B cell (primary cell): ENCODE measurements at regions not wholly inside any gene's neighbourhood (a gene's known extent, or its start where the extent isn't known, plus 50 kb on each side); places are given as distances from the start of the nearest gene placed in this dataset.

Source experiments
- ATAC-seq: fragments of 200-7000 bp; cut with Tn5 transposase; one replicate; pipeline ENCODE4 v1.10.0; 2021; ENCODE audit warnings: low read depth, mild to moderate bottlenecking, moderate number of reproducible peaks, moderate library complexity
- CTCF ChIA-PET: fragments of 350-600 bp; sonication (Branson Sonifier 250); formaldehyde crosslinking; loops from one replicate; lab custom pipeline; 2021; ENCODE audit warnings: antibody characterized with exemption, inconsistent platforms; lab: Charles Lee
- POLR2A ChIA-PET: fragments of 350-600 bp; sonication (Branson Sonifier 250); formaldehyde crosslinking; loops from one replicate; lab custom pipeline; 2021; ENCODE audit warnings: antibody characterized with exemption; lab: Charles Lee
- DNase-seq: peaks from one replicate; pipeline ENCODE4 v3.0.0; 2013
- H2AFZ ChIP-seq: 2 replicates; pipeline ENCODE4 v1.6.1; 2012; ENCODE audit warnings: mild to moderate bottlenecking, low read depth, low read length; ENCODE audit not compliant: insufficient read depth, poor library complexity, severe bottlenecking
- H3K27ac ChIP-seq, 2 donors: 1 replicate in 1 of 2; 2 replicates in 1 of 2; pipeline ENCODE4 v1.5.1; 2012 to 2013; ENCODE audit warnings: low read length in 2 of 2, mild to moderate bottlenecking in 2 of 2, moderate library complexity in 1 of 2
- H3K27me3 ChIP-seq, 4 experiments: fragments of 200-600 bp in 1 of 4; sonication (generic) in 1 of 4; replicated peaks in 1 of 4; 1 replicate in 2 of 4; 2 replicates in 2 of 4; pipeline versions ENCODE4 v1.6.1 to v1.7.0; 2013 to 2016; ENCODE audit warnings: low read length in 3 of 4, mild to moderate bottlenecking in 2 of 4, mixed read lengths in 1 of 4, moderate library complexity in 1 of 4; ENCODE audit not compliant: insufficient read depth in 4 of 4, control insufficient read depth in 3 of 4; ENCODE audit errors: control extremely low read depth in 1 of 4
- H3K36me3 ChIP-seq, 2 experiments: replicated peaks in 1 of 2; 1 replicate in 1 of 2; 2 replicates in 1 of 2; pipeline versions ENCODE4 v1.6.1 to v1.7.1; 2013; ENCODE audit warnings: low read length in 1 of 2; ENCODE audit not compliant: insufficient read depth in 2 of 2, control insufficient read depth in 1 of 2; ENCODE audit errors: control extremely low read depth in 1 of 2, extremely low read depth in 1 of 2
- H3K4me1 ChIP-seq, 2 donors: fragments of 200-600 bp in 1 of 2; sonication (generic) in 1 of 2; 1 replicate in 1 of 2; 2 replicates in 1 of 2; pipeline versions ENCODE4 v1.5.1 to v1.6.1; 2013 to 2017; ENCODE audit warnings: low read length in 2 of 2; ENCODE audit not compliant: control insufficient read depth in 2 of 2, insufficient read depth in 2 of 2
- H3K4me2 ChIP-seq: replicated peaks from 2 replicates; pipeline ENCODE3; 2012; ENCODE audit warnings: mild to moderate bottlenecking, low read depth, low read length; ENCODE audit not compliant: poor library complexity, severe bottlenecking
- H3K4me3 ChIP-seq, 5 experiments: fragments of 200-600 bp in 1 of 5; sonication (generic) in 1 of 5; 1 replicate in 3 of 5; 2 replicates in 2 of 5; pipeline versions ENCODE4 v1.5.1 to v1.7.0; 2011 to 2016; ENCODE audit warnings: low read length in 4 of 5, mild to moderate bottlenecking in 4 of 5, low read depth in 2 of 5, control low read depth in 1 of 5, moderate library complexity in 1 of 5; ENCODE audit not compliant: insufficient read depth in 1 of 5; ENCODE audit errors: control extremely low read depth in 1 of 5, extremely low read depth in 1 of 5
- H3K79me2 ChIP-seq: fragments of 200-600 bp; sonication (generic); one replicate; pipeline ENCODE4 v1.6.0; 2016; ENCODE audit warnings: low read length; ENCODE audit not compliant: control insufficient read depth, insufficient read depth
- H3K9ac ChIP-seq: fragments of 200-600 bp; sonication (generic); 2 replicates; pipeline ENCODE4 v1.6.1; 2017; ENCODE audit warnings: mild to moderate bottlenecking, low read length, moderate library complexity
- H3K9me3 ChIP-seq, 3 donors: one replicate each; pipeline versions ENCODE4 v1.6.1 to v1.7.1; 2013; ENCODE audit warnings: low read length in 2 of 3; ENCODE audit not compliant: control insufficient read depth in 2 of 3, insufficient read depth in 1 of 3; ENCODE audit errors: control extremely low read depth in 1 of 3
- H4K20me1 ChIP-seq: 2 replicates; pipeline ENCODE4 v1.6.0; 2012; ENCODE audit warnings: mild to moderate bottlenecking, low read length; ENCODE audit not compliant: insufficient read depth, control insufficient read depth, poor library complexity, severe bottlenecking
- H3K27ac Mint-ChIP-seq: one replicate; pipeline ENCODE4 v1.8.0; 2021; ENCODE audit warnings: mixed read lengths
- H3K27me3 Mint-ChIP-seq: one replicate; pipeline ENCODE4 v1.8.0; 2021; ENCODE audit warnings: mixed read lengths
- H3K4me1 Mint-ChIP-seq: one replicate; pipeline ENCODE4 v1.8.0; 2021; ENCODE audit warnings: mixed read lengths
- H3K4me3 Mint-ChIP-seq: one replicate; pipeline ENCODE4 v1.8.0; 2021; ENCODE audit warnings: mixed read lengths
- H3K9me3 Mint-ChIP-seq: one replicate; pipeline ENCODE4 v1.8.0; 2022; ENCODE audit warnings: mixed read lengths; ENCODE audit not compliant: insufficient read depth
- CTCF ChIP-seq: fragments of 200-600 bp; IDR thresholded peaks from one replicate; pipeline ENCODE4 v1.8.0; 2022; ENCODE audit warnings: antibody characterized with exemption, mild to moderate bottlenecking
- EZH2 ChIP-seq: IDR thresholded peaks from 2 replicates; pipeline ENCODE4 v1.6.1; 2012; ENCODE audit warnings: borderline replicate concordance, low read depth, mild to moderate bottlenecking, moderate library complexity, low read length; ENCODE audit not compliant: insufficient read depth, poor library complexity, severe bottlenecking
- WGBS: methylation state at CpG from one replicate; pipeline ENCODE4 v1.1.5; 2013; ENCODE audit warnings: missing lambda C conversion rate; ENCODE audit not compliant: insufficient coverage; 5-methylcytosine and 5-hydroxymethylcytosine counted together
- intact Hi-C: fragments of 100-400 bp; cut with micrococcal nuclease; formaldehyde crosslinking; loops from one replicate; pipeline ENCODE4 v1.10.0; 2022

GRCh38 chr1:189369612-189370011 is 1108.1 kb downstream of the BRINP3 start:
- no peak overlapping the region for H3K27ac ChIP-seq
- Mint-ChIP-seq H3K27me3 (no peaks in the 10 kb centered on the region), H3K4me3 (no peak overlapping the region), H3K4me1 (no peaks in the 10 kb centered on the region), H3K27ac (no peak overlapping the region), H3K9me3 (no peaks in the 10 kb centered on the region)
- no peaks in the 10 kb centered on the region for H3K79me2 ChIP-seq
- intact Hi-C loops, result no loop called here
- no peak overlapping the region for H3K9ac ChIP-seq
- ATAC-seq (no peak), DNase-seq (no peak)
- POLR2A ChIA-PET, result no interaction called here
- H2AFZ ChIP-seq, result no peak overlapping the region
- TF ChIP-seq EZH2 (no peak), CTCF (no peak)
- H3K4me1 ChIP-seq, result no peaks in the 10 kb centered on the region
- H4K20me1 ChIP-seq, result no peaks in the 10 kb centered on the region
- H3K9me3 ChIP-seq, result no peaks in the 10 kb centered on the region
- CTCF ChIA-PET, result no interaction called here
- H3K27me3 ChIP-seq, result no peaks in the 10 kb centered on the region
- H3K4me2 ChIP-seq, result no peak overlapping the region
- no peak overlapping the region for H3K4me3 ChIP-seq
- H3K36me3 ChIP-seq, result no peaks in the 10 kb centered on the region

- H3K9ac ChIP-seq, result no peak overlapping the region
- DNase-seq (no peak), ATAC-seq (no peak)
- ChIA-PET CTCF (no interaction called here), POLR2A (no interaction called here)
- H3K4me2 ChIP-seq, result no peak overlapping the region
- Mint-ChIP-seq H3K9me3 (no peaks in the 10 kb centered on the region), H3K27me3 (no peaks in the 10 kb centered on the region), H3K4me3 (no peak overlapping the region), H3K27ac (no peak overlapping the region), H3K4me1 (no peaks in the 10 kb centered on the region)
- no CpG with 5 or more reads among the region's 3 CpGs for WGBS
- no peaks in the 10 kb centered on the region for H3K9me3 ChIP-seq
- no peak overlapping the region for H3K4me3 ChIP-seq
- H4K20me1 ChIP-seq, result no peaks in the 10 kb centered on the region
- TF ChIP-seq CTCF (no peak), EZH2 (no peak)
- H3K27me3 ChIP-seq, result no peaks in the 10 kb centered on the region
- no peak overlapping the region for H2AFZ ChIP-seq
- no peaks in the 10 kb centered on the region for H3K36me3 ChIP-seq
- no peaks in the 10 kb centered on the region for H3K79me2 ChIP-seq
- intact Hi-C loops, result no loop called here
- H3K27ac ChIP-seq, result no peak overlapping the region
- no peaks in the 10 kb centered on the region for H3K4me1 ChIP-seq
Observed at GRCh38 chr1:189374816-189375215, 1102.8 kb downstream of the BRINP3 start.
